DOHH2 (cell line): ENCODE measurements at regions not wholly inside any gene's neighbourhood (a gene's known extent, or its start where the extent isn't known, plus 50 kb on each side); places are given as distances from the start of the nearest gene placed in this dataset.

Source experiments
- EZH2phosphoT487 ChIP-seq: fragments of 200-600 bp; sonication (generic); IDR thresholded peaks from 2 replicates; pipeline ENCODE4 v1.6.1; 2017; ENCODE audit warnings: borderline replicate concordance, mild to moderate bottlenecking, antibody characterized with exemption, low read length, moderate library complexity, mixed read lengths
- TF ChIP-seq, protein P1 (sequence below): fragments of 200-600 bp; sonication (generic); IDR thresholded peaks from one replicate; pipeline ENCODE4 v1.5.1; 2014; ENCODE audit warnings: antibody characterized with exemption, mild to moderate bottlenecking, low read depth, low read length; ENCODE audit not compliant: poor library complexity, severe bottlenecking

DNA sequence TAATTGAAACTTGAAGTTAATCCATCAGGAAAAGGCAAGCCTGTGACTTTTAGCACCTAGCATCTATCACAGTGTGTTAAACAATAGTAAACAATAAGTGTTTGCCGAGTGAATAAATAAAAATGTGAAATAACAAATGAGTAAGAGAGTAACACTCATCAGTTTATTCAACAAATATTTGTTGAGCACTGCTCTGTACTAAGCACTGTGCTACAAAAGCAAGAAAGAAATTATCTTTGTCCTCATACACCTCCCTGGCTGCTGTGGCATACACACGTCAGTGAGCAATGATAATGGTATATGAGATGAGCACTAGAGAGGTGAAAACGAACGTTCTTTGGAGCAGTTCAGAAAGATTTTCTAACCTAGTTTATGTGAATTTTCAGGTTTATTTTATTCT, 295.0 kb upstream of the LRRC7 start:
- TF ChIP-seq, protein P1, sequence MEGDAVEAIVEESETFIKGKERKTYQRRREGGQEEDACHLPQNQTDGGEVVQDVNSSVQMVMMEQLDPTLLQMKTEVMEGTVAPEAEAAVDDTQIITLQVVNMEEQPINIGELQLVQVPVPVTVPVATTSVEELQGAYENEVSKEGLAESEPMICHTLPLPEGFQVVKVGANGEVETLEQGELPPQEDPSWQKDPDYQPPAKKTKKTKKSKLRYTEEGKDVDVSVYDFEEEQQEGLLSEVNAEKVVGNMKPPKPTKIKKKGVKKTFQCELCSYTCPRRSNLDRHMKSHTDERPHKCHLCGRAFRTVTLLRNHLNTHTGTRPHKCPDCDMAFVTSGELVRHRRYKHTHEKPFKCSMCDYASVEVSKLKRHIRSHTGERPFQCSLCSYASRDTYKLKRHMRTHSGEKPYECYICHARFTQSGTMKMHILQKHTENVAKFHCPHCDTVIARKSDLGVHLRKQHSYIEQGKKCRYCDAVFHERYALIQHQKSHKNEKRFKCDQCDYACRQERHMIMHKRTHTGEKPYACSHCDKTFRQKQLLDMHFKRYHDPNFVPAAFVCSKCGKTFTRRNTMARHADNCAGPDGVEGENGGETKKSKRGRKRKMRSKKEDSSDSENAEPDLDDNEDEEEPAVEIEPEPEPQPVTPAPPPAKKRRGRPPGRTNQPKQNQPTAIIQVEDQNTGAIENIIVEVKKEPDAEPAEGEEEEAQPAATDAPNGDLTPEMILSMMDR = no peak
- no peak for TF ChIP-seq EZH2phosphoT487
